ENCODE measurements at regions not wholly inside any gene's neighbourhood (a gene's known extent, or its start where the extent isn't known, plus 50 kb on each side); places are given as distances from the start of the nearest gene placed in this dataset.

DNA sequence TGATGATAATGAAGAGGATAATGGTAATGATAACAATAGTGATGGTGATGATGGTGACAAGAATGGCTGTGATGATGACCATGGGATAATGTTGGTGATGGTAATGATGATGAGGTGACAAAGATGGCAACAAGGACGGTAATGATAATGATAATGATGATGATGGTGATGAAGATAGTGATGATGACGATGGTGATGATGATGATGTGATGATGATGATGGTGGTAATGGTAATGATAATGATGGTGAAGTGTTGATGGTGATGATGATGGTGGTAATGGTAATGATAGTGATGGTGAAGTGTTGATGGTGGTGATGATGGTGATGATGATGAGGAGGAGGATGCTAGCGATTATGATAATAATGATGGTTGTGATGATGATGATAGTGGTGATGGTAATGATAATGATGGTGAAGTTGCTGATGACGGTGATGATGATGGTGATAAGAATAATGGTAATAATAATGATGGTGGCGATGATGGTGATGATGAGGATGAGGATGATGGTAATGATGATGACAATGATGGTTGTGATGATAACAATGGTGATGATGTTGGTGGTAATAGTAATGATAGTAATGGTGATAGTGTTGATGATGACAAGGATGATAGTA lies 54.7 kb upstream of the OPCML start:
- Histone ChIP-seq H3K4me3 (no peak overlapping the region), H3K9me3 (no peaks in the 10 kb centered on the region), H3K27me3 (no peaks in the 10 kb centered on the region), H3K36me3 (no peaks in the 10 kb centered on the region), H3K27ac (no peak overlapping the region), H3K4me1 (no peaks in the 10 kb centered on the region)
- no peak for TF ChIP-seq POLR2A (IDR thresholded peaks at IDR 0.05)
- TF ChIP-seq, protein P1, sequence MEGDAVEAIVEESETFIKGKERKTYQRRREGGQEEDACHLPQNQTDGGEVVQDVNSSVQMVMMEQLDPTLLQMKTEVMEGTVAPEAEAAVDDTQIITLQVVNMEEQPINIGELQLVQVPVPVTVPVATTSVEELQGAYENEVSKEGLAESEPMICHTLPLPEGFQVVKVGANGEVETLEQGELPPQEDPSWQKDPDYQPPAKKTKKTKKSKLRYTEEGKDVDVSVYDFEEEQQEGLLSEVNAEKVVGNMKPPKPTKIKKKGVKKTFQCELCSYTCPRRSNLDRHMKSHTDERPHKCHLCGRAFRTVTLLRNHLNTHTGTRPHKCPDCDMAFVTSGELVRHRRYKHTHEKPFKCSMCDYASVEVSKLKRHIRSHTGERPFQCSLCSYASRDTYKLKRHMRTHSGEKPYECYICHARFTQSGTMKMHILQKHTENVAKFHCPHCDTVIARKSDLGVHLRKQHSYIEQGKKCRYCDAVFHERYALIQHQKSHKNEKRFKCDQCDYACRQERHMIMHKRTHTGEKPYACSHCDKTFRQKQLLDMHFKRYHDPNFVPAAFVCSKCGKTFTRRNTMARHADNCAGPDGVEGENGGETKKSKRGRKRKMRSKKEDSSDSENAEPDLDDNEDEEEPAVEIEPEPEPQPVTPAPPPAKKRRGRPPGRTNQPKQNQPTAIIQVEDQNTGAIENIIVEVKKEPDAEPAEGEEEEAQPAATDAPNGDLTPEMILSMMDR (IDR thresholded peaks at IDR 0.05): no peak
- no peak for DNase-seq

DNA sequence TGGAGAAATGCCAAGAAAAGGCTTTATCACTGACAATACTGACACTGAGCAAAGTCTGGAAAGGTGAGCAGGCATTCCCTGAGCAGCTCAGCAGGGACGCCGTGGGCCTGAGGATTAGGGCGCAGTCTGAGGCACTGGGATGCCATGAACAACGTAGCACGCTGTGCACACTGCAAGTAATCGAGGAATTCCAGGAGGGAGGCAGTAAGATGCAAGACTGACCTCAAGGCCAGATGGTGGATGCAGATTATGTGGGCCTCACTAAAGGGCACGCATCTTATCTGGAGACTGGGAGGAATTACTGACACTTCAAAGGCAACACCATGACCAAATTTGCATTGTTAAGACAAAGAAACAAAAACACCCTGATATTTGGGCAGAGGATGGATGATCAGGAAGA lies 50.4 kb upstream of the OPCML start:
- Histone ChIP-seq H3K4me1 (no peaks in the 10 kb centered on the region), H3K27me3 (no peaks in the 10 kb centered on the region), H3K36me3 (no peaks in the 10 kb centered on the region), H3K9me3 (no peaks in the 10 kb centered on the region), H3K27ac (no peak overlapping the region), H3K4me3 (no peak overlapping the region)
- TF ChIP-seq, protein P1 (IDR thresholded peaks at IDR 0.05): no peak
- no peak for TF ChIP-seq POLR2A (IDR thresholded peaks at IDR 0.05)
- DNase-seq: no peak

DNA sequence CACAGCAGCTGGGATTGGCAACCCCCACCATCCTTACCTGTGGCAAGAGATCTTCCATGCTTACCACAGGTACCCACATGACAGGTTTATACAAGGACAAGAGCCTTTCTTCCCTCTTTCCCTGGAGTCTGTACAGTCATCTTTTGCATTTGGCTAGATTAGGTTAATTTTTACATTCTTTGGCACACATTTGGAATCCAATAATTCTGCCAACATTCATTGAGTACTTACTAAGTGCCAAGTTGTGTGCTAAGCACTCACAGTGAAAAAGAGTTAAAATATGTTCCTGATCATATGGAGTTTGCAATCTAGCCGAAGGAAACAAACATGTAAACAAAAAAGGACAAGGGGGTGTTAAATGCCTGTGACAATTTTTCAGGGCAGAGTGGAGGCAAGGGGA lies 50.0 kb upstream of the OPCML start:
- Histone ChIP-seq H3K4me1 (no peaks in the 10 kb centered on the region), H3K4me3 (no peak overlapping the region), H3K9me3 (no peaks in the 10 kb centered on the region), H3K27ac (no peak overlapping the region), H3K36me3 (no peaks in the 10 kb centered on the region), H3K27me3 (no peaks in the 10 kb centered on the region)
- TF ChIP-seq, protein P1 (IDR thresholded peaks at IDR 0.05): no peak
- TF ChIP-seq POLR2A (IDR thresholded peaks at IDR 0.05): no peak
- no peak for DNase-seq
